Neural progenitor cell (in vitro differentiated cells): ENCODE measurements at regions not wholly inside any gene's neighbourhood (a gene's known extent, or its start where the extent isn't known, plus 50 kb on each side); places are given as distances from the start of the nearest gene placed in this dataset.

Source experiments
- CTCF ChIP-seq: fragments of 200-600 bp; sonication (generic); IDR thresholded peaks from 2 replicates; pipeline ENCODE4 v1.5.1; 2017; ENCODE audit warnings: antibody characterized with exemption, mild to moderate bottlenecking
- EZH2 ChIP-seq: fragments of 200-600 bp; sonication (generic); IDR thresholded peaks from 2 replicates; pipeline ENCODE4 v1.6.1; 2017; ENCODE audit warnings: antibody characterized with exemption, mild to moderate bottlenecking, moderate library complexity
- EZH2phosphoT487 ChIP-seq: fragments of 200-600 bp; sonication (generic); IDR thresholded peaks from 2 replicates; pipeline ENCODE4 v1.6.1; 2017; ENCODE audit warnings: antibody characterized with exemption

GRCh38 chr20:23186808-23187207 lies 100.7 kb upstream of the CD93 start:
- TF ChIP-seq CTCF (no peak), EZH2 (no peak), EZH2phosphoT487 (no peak)
